CD14-positive monocyte (primary cell): ENCODE measurements at regions not wholly inside any gene's neighbourhood (a gene's known extent, or its start where the extent isn't known, plus 50 kb on each side); places are given as distances from the start of the nearest gene placed in this dataset.

ENCODE experiments used
- DNase-seq, 3 donors: peaks; one replicate each; pipeline ENCODE4 v3.0.0-alpha.2; 2011 to 2022
- H2AFZ ChIP-seq: 2 replicates; pipeline ENCODE4 v1.6.0; 2012; ENCODE audit warnings: mild to moderate bottlenecking, low read depth, low read length, inconsistent platforms; ENCODE audit not compliant: insufficient read depth, poor library complexity, severe bottlenecking
- H3K27ac ChIP-seq, 2 donors: 1 replicate in 1 of 2; 2 replicates in 1 of 2; pipeline ENCODE4 v1.5.1; 2012 to 2013; ENCODE audit warnings: low read length in 2 of 2, control low read depth in 1 of 2, inconsistent platforms in 1 of 2, low read depth in 1 of 2, mild to moderate bottlenecking in 1 of 2
- H3K27me3 ChIP-seq, 2 donors: one replicate each; pipeline versions ENCODE4 v1.6.0 to v1.6.1; 2011 to 2013; ENCODE audit warnings: low read length in 2 of 2; ENCODE audit not compliant: control insufficient read depth in 2 of 2, insufficient read depth in 2 of 2
- H3K36me3 ChIP-seq, 2 donors: replicated peaks in 1 of 2; 1 replicate in 1 of 2; 2 replicates in 1 of 2; pipeline versions ENCODE4 v1.5.1 to v1.6.1; 2012 to 2013; ENCODE audit warnings: low read length in 2 of 2, control low read depth in 1 of 2, inconsistent platforms in 1 of 2, mild to moderate bottlenecking in 1 of 2; ENCODE audit not compliant: insufficient read depth in 2 of 2, control insufficient read depth in 1 of 2
- H3K4me1 ChIP-seq, 2 donors: 1 replicate in 1 of 2; 2 replicates in 1 of 2; pipeline versions ENCODE4 v1.5.1 to v1.6.1; 2012 to 2013; ENCODE audit warnings: low read length in 2 of 2, control low read depth in 1 of 2, inconsistent platforms in 1 of 2, mild to moderate bottlenecking in 1 of 2, moderate library complexity in 1 of 2; ENCODE audit not compliant: insufficient read depth in 2 of 2, control insufficient read depth in 1 of 2
- H3K4me2 ChIP-seq: replicated peaks from 2 replicates; pipeline ENCODE3; 2012; ENCODE audit warnings: low read length, moderate library complexity, mild to moderate bottlenecking; ENCODE audit not compliant: poor library complexity, severe bottlenecking; ENCODE audit errors: extremely low read depth
- H3K4me3 ChIP-seq, 3 experiments: fragments of 200-600 bp in 1 of 3; sonication (generic) in 1 of 3; replicated peaks in 1 of 3; 1 replicate in 2 of 3; 2 replicates in 1 of 3; pipeline ENCODE4 v1.5.1; 2011 to 2013; ENCODE audit warnings: low read length in 3 of 3, mild to moderate bottlenecking in 3 of 3, control low read depth in 2 of 3, low read depth in 2 of 3, inconsistent platforms in 1 of 3, moderate library complexity in 1 of 3
- H3K79me2 ChIP-seq: 2 replicates; pipeline ENCODE4 v1.6.0; 2012; ENCODE audit warnings: mild to moderate bottlenecking, control low read depth, inconsistent platforms, low read length, moderate library complexity; ENCODE audit not compliant: insufficient read depth
- H3K9ac ChIP-seq: 2 replicates; pipeline ENCODE4 v1.6.0; 2017; ENCODE audit warnings: low read length, mild to moderate bottlenecking; ENCODE audit not compliant: insufficient read depth, poor library complexity, severe bottlenecking
- H3K9me3 ChIP-seq, 2 donors: replicated peaks in 1 of 2; 1 replicate in 1 of 2; 2 replicates in 1 of 2; pipeline versions ENCODE4 v1.5.1 to v1.6.1; 2012 to 2013; ENCODE audit warnings: low read length in 2 of 2, control low read depth in 1 of 2; ENCODE audit not compliant: control insufficient read depth in 1 of 2, insufficient read depth in 1 of 2
- H4K20me1 ChIP-seq: 2 replicates; pipeline ENCODE4 v1.6.0; 2012; ENCODE audit warnings: mild to moderate bottlenecking, low read length, control low read depth, moderate library complexity; ENCODE audit not compliant: insufficient read depth
- H3K27ac Mint-ChIP-seq, 7 donors: one replicate each; pipeline ENCODE4 v1.8.0; 2020; ENCODE audit warnings: mild to moderate bottlenecking in 7 of 7, mixed read lengths in 7 of 7, moderate library complexity in 6 of 7, inconsistent platforms in 2 of 7
- H3K27me3 Mint-ChIP-seq, 3 donors: one replicate each; pipeline ENCODE4 v1.8.0; 2021 to 2022; ENCODE audit warnings: low read depth in 3 of 3, mild to moderate bottlenecking in 3 of 3, mixed read lengths in 3 of 3, moderate library complexity in 3 of 3, inconsistent platforms in 1 of 3
- H3K36me3 Mint-ChIP-seq, 2 donors: one replicate each; pipeline ENCODE4 v1.8.0; 2020; ENCODE audit warnings: mixed read lengths in 2 of 2, inconsistent platforms in 1 of 2, mild to moderate bottlenecking in 1 of 2
- H3K4me1 Mint-ChIP-seq: one replicate; pipeline ENCODE4 v1.8.0; 2020; ENCODE audit warnings: mild to moderate bottlenecking, mixed read lengths
- H3K4me3 Mint-ChIP-seq, 2 donors: one replicate each; pipeline ENCODE4 v1.8.0; 2020; ENCODE audit warnings: mild to moderate bottlenecking in 2 of 2, mixed read lengths in 2 of 2, moderate library complexity in 1 of 2
- H3K9me3 Mint-ChIP-seq, 7 donors: one replicate each; pipeline ENCODE4 v1.8.0; 2020 to 2022; ENCODE audit warnings: mixed read lengths in 7 of 7, mild to moderate bottlenecking in 6 of 7, moderate library complexity in 6 of 7, inconsistent platforms in 2 of 7
- CTCF ChIP-seq: fragments of 200-600 bp; IDR thresholded peaks from one replicate; pipeline ENCODE4 v1.8.0; 2022; ENCODE audit warnings: antibody characterized with exemption, mild to moderate bottlenecking
- WGBS: methylation state at CpG from one replicate; pipeline ENCODE4 v1.1.5; 2013; ENCODE audit warnings: missing lambda C conversion rate; ENCODE audit not compliant: insufficient coverage; 5-methylcytosine and 5-hydroxymethylcytosine counted together
- intact Hi-C, 2 donors: fragments of 100-400 bp; cut with micrococcal nuclease; formaldehyde crosslinking; loops; one replicate each; pipeline versions ENCODE4 v1.15.0 to v1.15.1; 2023

- no peak for TF ChIP-seq CTCF
- H3K36me3 ChIP-seq, result no peaks in the 10 kb centered on the region
- no peaks in the 10 kb centered on the region for H4K20me1 ChIP-seq
- no peak overlapping the region for H3K9ac ChIP-seq
- no peak overlapping the region for H3K4me3 ChIP-seq
- no peak overlapping the region for H2AFZ ChIP-seq
- Mint-ChIP-seq H3K4me3 (no peak overlapping the region), H3K36me3 (peaks cover 0 to 4% of the 10 kb centered on the region in 2 donors), H3K4me1 (peaks cover 34% of the 10 kb centered on the region), H3K9me3 (peaks cover 0 to 5% (median 3%) of the 10 kb centered on the region in 7 donors), H3K27me3 (peaks cover 0 to 2% (median 0%) of the 10 kb centered on the region in 3 donors), H3K27ac (peak overlapping the region in 3 of 7 donors; percentile 10 to 36 (median 22))
- peak overlapping the region; percentile 8 for H3K4me2 ChIP-seq
- intact Hi-C loops, result no loop called here
- H3K4me1 ChIP-seq, result peaks cover 19 to 28% of the 10 kb centered on the region in 2 donors
- no peaks in the 10 kb centered on the region for H3K9me3 ChIP-seq
- DNase-seq, result peak; percentile 33 to 48 (median 35)
- peak overlapping the region in 1 of 2 donors; percentile 7 for H3K27ac ChIP-seq
- no peaks in the 10 kb centered on the region for H3K27me3 ChIP-seq
- peaks cover 35% of the 10 kb centered on the region for H3K79me2 ChIP-seq
- 65% methylated on average over 4 of the region's 4 CpGs for WGBS
Observed at GRCh38 chr1:184919892-184920291, 54.4 kb downstream of the NIBAN1 start.

GRCh38 chr1:184915463-184916090, 58.7 kb downstream of the NIBAN1 start:
- no peaks in the 10 kb centered on the region for H3K36me3 ChIP-seq
- H3K9me3 ChIP-seq, result no peaks in the 10 kb centered on the region
- no peak for DNase-seq
- H2AFZ ChIP-seq, result no peak overlapping the region
- H3K4me1 Mint-ChIP-seq, result peaks cover 37% of the 10 kb centered on the region
- WGBS, result no CpG with 5 or more reads among the region's 3 CpGs
- H3K9ac ChIP-seq, result no peak overlapping the region
- peaks cover 0 to 3% (median 2%) of the 10 kb centered on the region in 7 donors for H3K9me3 Mint-ChIP-seq
- intact Hi-C loops, result no loop called here
- H4K20me1 ChIP-seq, result peaks cover 12% of the 10 kb centered on the region
- H3K4me2 ChIP-seq, result no peak overlapping the region
- no peak overlapping the region for H3K27ac ChIP-seq
- H3K4me3 Mint-ChIP-seq, result no peak overlapping the region
- no peaks in the 10 kb centered on the region for H3K27me3 ChIP-seq
- H3K27ac Mint-ChIP-seq, result no peak overlapping the region
- peaks cover 63% of the 10 kb centered on the region for H3K79me2 ChIP-seq
- H3K4me1 ChIP-seq, result peaks cover 19 to 28% of the 10 kb centered on the region in 2 donors
- no peak for TF ChIP-seq CTCF
- no peak overlapping the region for H3K4me3 ChIP-seq
- no peaks in the 10 kb centered on the region for H3K27me3 Mint-ChIP-seq
- H3K36me3 Mint-ChIP-seq, result peaks cover 2 to 4% of the 10 kb centered on the region in 2 donors
